ENCODE measurements at regions not wholly inside any gene's neighbourhood (a gene's known extent, or its start where the extent isn't known, plus 50 kb on each side); places are given as distances from the start of the nearest gene placed in this dataset.
A peak's percentile ranks its signal among the peaks of the same experiment; 100 is the strongest.

- Mint-ChIP-seq H3K9me3 (peaks cover 0 to 3% (median 0%) of the 10 kb centered on the region in 8 donors), H3K36me3 (no peaks in the 10 kb centered on the region), H3K27me3 (peaks cover 2 to 3% of the 10 kb centered on the region in 2 donors), H3K4me1 (peaks cover 2 to 5% (median 4%) of the 10 kb centered on the region in 4 donors), H3K4me3 (no peak overlapping the region), H3K27ac (no peak overlapping the region)
- H3K4me3 ChIP-seq (ENCODE audit: low read length in 2 of 2): no peak overlapping the region
- intact Hi-C loops (cut with micrococcal nuclease): no loop called here
- H3K27me3 ChIP-seq (ENCODE audit: insufficient read depth, low read length): no peaks in the 10 kb centered on the region
- no peaks in the 10 kb centered on the region for H3K36me3 ChIP-seq (ENCODE audit: insufficient read depth, low read length)
- no peak overlapping the region for H3K27ac ChIP-seq (ENCODE audit: low read depth, low read length)
- no peaks in the 10 kb centered on the region for H3K9me3 ChIP-seq (ENCODE audit: control insufficient read depth in 1 of 2, low read length in 2 of 2)
- CTCF ChIA-PET (ENCODE audit: partially characterized antibody): interaction anchor here (0.9 to 1.6 kb wide), 10 partner anchors 8 to 528 kb away, joined by 3 to 6 read pairs (median 3); no protein-coding TSS in a partner anchor
- POLR2A ChIA-PET (ENCODE audit: partially characterized antibody): no interaction called here
- no peaks in the 10 kb centered on the region for H3K4me1 ChIP-seq (ENCODE audit: insufficient read depth, low read length)
- no peak for DNase-seq
Observed at GRCh38 chr6:168369786-168370185, 50.2 kb upstream of the DACT2 start.

- POLR2A ChIA-PET (ENCODE audit: partially characterized antibody): no interaction called here
- peaks cover 2 to 5% (median 4%) of the 10 kb centered on the region in 4 donors for H3K4me1 Mint-ChIP-seq
- CTCF ChIA-PET (ENCODE audit: partially characterized antibody): interaction anchor here (0.9 to 1.8 kb wide), 12 partner anchors 9 to 527 kb away, joined by 3 to 6 read pairs (median 3); no protein-coding TSS in a partner anchor
Observed at GRCh38 chr6:168370310-168370991, 50.9 kb upstream of the DACT2 start.

GRCh38 chr6:168371185-168371584 lies 51.6 kb upstream of the DACT2 start:
- H3K27ac ChIP-seq (ENCODE audit: low read depth, low read length): no peak overlapping the region
- H3K27me3 ChIP-seq (ENCODE audit: insufficient read depth, low read length): no peaks in the 10 kb centered on the region
- Mint-ChIP-seq H3K9me3 (peaks cover 0 to 3% (median 0%) of the 10 kb centered on the region in 8 donors), H3K27ac (no peak overlapping the region), H3K4me1 (peaks cover 2 to 5% (median 4%) of the 10 kb centered on the region in 4 donors), H3K36me3 (no peaks in the 10 kb centered on the region), H3K27me3 (peaks cover under 1 to 1% of the 10 kb centered on the region in 2 donors), H3K4me3 (no peak overlapping the region)
- intact Hi-C loops (cut with micrococcal nuclease): no loop called here
- H3K4me3 ChIP-seq (ENCODE audit: low read length in 2 of 2): no peak overlapping the region
- H3K9me3 ChIP-seq (ENCODE audit: control insufficient read depth in 1 of 2, low read length in 2 of 2): no peaks in the 10 kb centered on the region
- DNase-seq: no peak
- POLR2A ChIA-PET (ENCODE audit: partially characterized antibody): no interaction called here
- no peaks in the 10 kb centered on the region for H3K36me3 ChIP-seq (ENCODE audit: insufficient read depth, low read length)
- H3K4me1 ChIP-seq (ENCODE audit: insufficient read depth, low read length): no peaks in the 10 kb centered on the region
- CTCF ChIA-PET (ENCODE audit: partially characterized antibody): interaction anchor here (0.6 to 1.8 kb wide), 4 partner anchors 16 to 512 kb away, joined by 3 to 6 read pairs (median 4); no protein-coding TSS in a partner anchor

More at GRCh38 chr6:168370310-168370991, 50.9 kb upstream of the DACT2 start:
- intact Hi-C loops (cut with micrococcal nuclease): no loop called here
- H3K4me3 ChIP-seq (ENCODE audit: low read length in 2 of 2): no peak overlapping the region
- no peak overlapping the region for H3K4me3 Mint-ChIP-seq
- DNase-seq: peak; percentile 22 to 54 (median 47)
- H3K27ac ChIP-seq (ENCODE audit: low read depth, low read length): no peak overlapping the region
- H3K9me3 Mint-ChIP-seq: peaks cover 0 to 3% (median 0%) of the 10 kb centered on the region in 8 donors
- no peaks in the 10 kb centered on the region for H3K36me3 ChIP-seq (ENCODE audit: insufficient read depth, low read length)
- H3K27me3 Mint-ChIP-seq: peaks cover 1 to 2% of the 10 kb centered on the region in 2 donors
- no peaks in the 10 kb centered on the region for H3K4me1 ChIP-seq (ENCODE audit: insufficient read depth, low read length)
- H3K27ac Mint-ChIP-seq: no peak overlapping the region
- H3K9me3 ChIP-seq (ENCODE audit: control insufficient read depth in 1 of 2, low read length in 2 of 2): no peaks in the 10 kb centered on the region
- H3K27me3 ChIP-seq (ENCODE audit: insufficient read depth, low read length): no peaks in the 10 kb centered on the region
- no peaks in the 10 kb centered on the region for H3K36me3 Mint-ChIP-seq

- H3K4me1 Mint-ChIP-seq: peaks cover 2 to 5% (median 4%) of the 10 kb centered on the region in 4 donors
- peaks cover 0 to 3% (median 0%) of the 10 kb centered on the region in 8 donors for H3K9me3 Mint-ChIP-seq
- H3K27ac ChIP-seq (ENCODE audit: low read depth, low read length): no peak overlapping the region
- peak overlapping the region in 1 of 7 donors; percentile 66 for H3K27ac Mint-ChIP-seq
- H3K4me3 Mint-ChIP-seq: no peak overlapping the region
- peaks cover 0 to 1% of the 10 kb centered on the region in 2 donors for H3K27me3 Mint-ChIP-seq
- ChIA-PET CTCF (ENCODE audit: partially characterized antibody) (interaction anchor here (0.6 to 1.8 kb wide), 4 partner anchors 17 to 512 kb away, joined by 3 to 6 read pairs (median 4); no protein-coding TSS in a partner anchor), POLR2A (ENCODE audit: partially characterized antibody) (no interaction called here)
- H3K27me3 ChIP-seq (ENCODE audit: insufficient read depth, low read length): no peaks in the 10 kb centered on the region
- DNase-seq: no peak
- no peak overlapping the region for H3K4me3 ChIP-seq (ENCODE audit: low read length in 2 of 2)
- no peaks in the 10 kb centered on the region for H3K9me3 ChIP-seq (ENCODE audit: control insufficient read depth in 1 of 2, low read length in 2 of 2)
- H3K4me1 ChIP-seq (ENCODE audit: insufficient read depth, low read length): no peaks in the 10 kb centered on the region
- H3K36me3 ChIP-seq (ENCODE audit: insufficient read depth, low read length): no peaks in the 10 kb centered on the region
- no peaks in the 10 kb centered on the region for H3K36me3 Mint-ChIP-seq
- intact Hi-C loops (cut with micrococcal nuclease): no loop called here
Observed at GRCh38 chr6:168371618-168371980, 52.0 kb upstream of the DACT2 start.

- CTCF ChIA-PET (ENCODE audit: partially characterized antibody): interaction anchor here (0.6 to 1.8 kb wide), 4 partner anchors 17 to 511 kb away, joined by 3 to 6 read pairs (median 4); no protein-coding TSS in a partner anchor
- H3K27me3 Mint-ChIP-seq: peaks cover 0 to 1% of the 10 kb centered on the region in 2 donors
- H3K4me3 Mint-ChIP-seq: no peak overlapping the region
- Histone ChIP-seq H3K27ac (ENCODE audit: low read depth, low read length) (no peak overlapping the region), H3K27me3 (ENCODE audit: insufficient read depth, low read length) (no peaks in the 10 kb centered on the region), H3K4me3 (ENCODE audit: low read length in 2 of 2) (no peak overlapping the region), H3K4me1 (ENCODE audit: insufficient read depth, low read length) (no peaks in the 10 kb centered on the region), H3K36me3 (ENCODE audit: insufficient read depth, low read length) (no peaks in the 10 kb centered on the region), H3K9me3 (ENCODE audit: control insufficient read depth in 1 of 2, low read length in 2 of 2) (no peaks in the 10 kb centered on the region)
- peaks cover 0 to 4% (median 0%) of the 10 kb centered on the region in 8 donors for H3K9me3 Mint-ChIP-seq
- H3K4me1 Mint-ChIP-seq: peaks cover 2 to 5% (median 4%) of the 10 kb centered on the region in 4 donors
- intact Hi-C loops (cut with micrococcal nuclease): no loop called here
- H3K36me3 Mint-ChIP-seq: no peaks in the 10 kb centered on the region
- POLR2A ChIA-PET (ENCODE audit: partially characterized antibody): no interaction called here
- H3K27ac Mint-ChIP-seq: no peak overlapping the region
- no peak for DNase-seq
Observed at GRCh38 chr6:168371981-168372711, 52.6 kb upstream of the DACT2 start.

GRCh38 chr6:168372889-168373288 lies 53.3 kb upstream of the DACT2 start:
- peaks cover 2 to 5% (median 4%) of the 10 kb centered on the region in 4 donors for H3K4me1 Mint-ChIP-seq
- no peaks in the 10 kb centered on the region for H3K36me3 Mint-ChIP-seq
- ChIA-PET CTCF (ENCODE audit: partially characterized antibody) (no interaction called here), POLR2A (ENCODE audit: partially characterized antibody) (no interaction called here)
- intact Hi-C loops (cut with micrococcal nuclease): no loop called here
- no peak overlapping the region for H3K27ac ChIP-seq (ENCODE audit: low read depth, low read length)
- H3K27ac Mint-ChIP-seq: no peak overlapping the region
- H3K4me3 Mint-ChIP-seq: no peak overlapping the region
- no peaks in the 10 kb centered on the region for H3K4me1 ChIP-seq (ENCODE audit: insufficient read depth, low read length)
- DNase-seq: no peak
- H3K36me3 ChIP-seq (ENCODE audit: insufficient read depth, low read length): no peaks in the 10 kb centered on the region
- H3K9me3 Mint-ChIP-seq: peaks cover 0 to 5% (median 0%) of the 10 kb centered on the region in 8 donors
- H3K4me3 ChIP-seq (ENCODE audit: low read length in 2 of 2): no peak overlapping the region
- peaks cover 0 to 1% of the 10 kb centered on the region in 2 donors for H3K27me3 Mint-ChIP-seq
- H3K9me3 ChIP-seq (ENCODE audit: control insufficient read depth in 1 of 2, low read length in 2 of 2): no peaks in the 10 kb centered on the region
- H3K27me3 ChIP-seq (ENCODE audit: insufficient read depth, low read length): no peaks in the 10 kb centered on the region

- DNase-seq: no peak
- CTCF ChIA-PET (ENCODE audit: partially characterized antibody): no interaction called here
- no peak overlapping the region for H3K4me3 ChIP-seq (ENCODE audit: low read length in 2 of 2)
- H3K27ac ChIP-seq (ENCODE audit: low read depth, low read length): no peak overlapping the region
- peaks cover 2 to 5% (median 4%) of the 10 kb centered on the region in 4 donors for H3K4me1 Mint-ChIP-seq
- H3K4me1 ChIP-seq (ENCODE audit: insufficient read depth, low read length): no peaks in the 10 kb centered on the region
- intact Hi-C loops (cut with micrococcal nuclease): no loop called here
- peaks cover 0 to 1% of the 10 kb centered on the region in 2 donors for H3K27me3 Mint-ChIP-seq
- no peak overlapping the region for H3K4me3 Mint-ChIP-seq
- H3K36me3 Mint-ChIP-seq: no peaks in the 10 kb centered on the region
- no peaks in the 10 kb centered on the region for H3K9me3 ChIP-seq (ENCODE audit: control insufficient read depth in 1 of 2, low read length in 2 of 2)
- POLR2A ChIA-PET (ENCODE audit: partially characterized antibody): no interaction called here
- peaks cover 0 to 5% (median 0%) of the 10 kb centered on the region in 8 donors for H3K9me3 Mint-ChIP-seq
- no peak overlapping the region for H3K27ac Mint-ChIP-seq
- H3K27me3 ChIP-seq (ENCODE audit: insufficient read depth, low read length): no peaks in the 10 kb centered on the region
- no peaks in the 10 kb centered on the region for H3K36me3 ChIP-seq (ENCODE audit: insufficient read depth, low read length)
Observed at GRCh38 chr6:168373389-168373788, 53.8 kb upstream of the DACT2 start.
